ENCODE measurements at regions not wholly inside any gene's neighbourhood (a gene's known extent, or its start where the extent isn't known, plus 50 kb on each side); places are given as distances from the start of the nearest gene placed in this dataset.

DNA sequence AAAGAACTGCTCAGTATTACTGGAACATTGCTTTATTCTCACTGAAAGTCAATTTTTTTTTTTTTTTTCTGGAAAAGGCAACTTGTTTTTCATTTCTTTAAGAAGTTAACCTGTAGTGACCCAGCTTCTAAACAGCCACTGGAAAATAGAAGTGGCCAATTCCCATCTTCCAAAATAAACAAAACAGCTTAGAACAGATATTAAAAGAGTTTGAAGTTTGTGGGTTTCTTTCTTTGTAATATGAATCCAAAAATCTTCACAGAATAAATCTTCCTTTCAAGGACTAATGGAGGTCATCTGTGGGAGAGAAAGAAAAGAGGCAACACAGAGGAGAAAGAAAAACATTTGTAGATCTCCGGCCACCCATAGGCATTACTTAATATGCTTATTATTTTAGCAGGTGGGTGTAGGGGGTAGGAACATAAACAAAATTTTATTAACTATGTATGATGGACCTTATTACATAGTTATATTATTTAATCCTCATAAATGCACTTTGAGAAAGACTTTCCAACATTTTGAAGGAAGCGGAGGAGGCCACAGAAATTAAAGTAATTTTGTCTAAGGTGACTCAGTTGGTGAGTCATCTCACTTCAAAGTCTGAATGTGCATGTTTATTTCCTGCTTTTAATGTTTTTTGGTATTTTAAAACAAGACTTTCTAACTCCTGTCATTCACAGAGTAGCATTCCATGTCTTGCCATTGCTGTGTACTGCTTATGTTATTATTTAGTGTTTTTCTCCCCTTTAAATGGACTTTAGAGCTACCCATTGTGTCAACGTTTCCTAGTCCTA is 1791.8 kb upstream of the WWC1 start:
- DNase-seq = no peak

DNA sequence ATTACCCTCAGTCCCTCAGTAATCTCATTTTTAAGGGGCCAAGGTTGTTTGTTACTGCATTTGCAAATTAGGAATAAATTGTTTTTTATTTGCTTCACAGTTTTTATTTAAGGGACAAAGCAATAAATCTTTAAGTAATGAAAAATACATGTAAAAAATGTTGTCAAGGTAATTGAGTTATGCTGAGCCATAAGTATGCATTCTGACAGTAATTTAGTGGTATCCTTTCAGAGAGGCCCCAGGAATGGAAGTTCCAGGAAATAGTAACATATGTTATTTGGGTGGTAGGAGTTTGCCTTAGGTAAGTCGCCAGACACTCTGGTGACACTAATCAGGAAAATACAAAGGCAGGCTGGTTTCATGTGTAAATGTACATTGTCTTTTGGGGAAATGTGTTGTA is 1787.9 kb upstream of the WWC1 start:
- DNase-seq = no peak

DNA sequence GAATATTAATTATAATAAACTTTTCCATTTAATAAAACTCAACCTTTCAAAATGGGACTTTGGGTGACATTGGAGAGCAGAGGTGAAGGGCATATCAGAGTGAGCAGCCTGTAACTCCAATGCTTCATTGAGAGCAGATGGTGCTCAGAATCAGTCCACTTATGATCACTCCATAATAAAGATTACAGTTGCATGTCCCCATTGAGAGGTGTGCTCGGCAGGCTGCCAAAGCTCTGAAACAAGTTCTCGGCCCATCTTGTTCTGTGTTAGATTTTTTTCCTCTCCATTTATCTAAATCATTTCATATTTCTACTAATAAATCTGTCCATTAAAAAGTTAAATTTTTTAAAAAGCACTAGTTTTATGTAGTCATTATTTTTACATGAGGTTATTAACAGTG is 1786.4 kb upstream of the WWC1 start:
- no peak for DNase-seq

DNA sequence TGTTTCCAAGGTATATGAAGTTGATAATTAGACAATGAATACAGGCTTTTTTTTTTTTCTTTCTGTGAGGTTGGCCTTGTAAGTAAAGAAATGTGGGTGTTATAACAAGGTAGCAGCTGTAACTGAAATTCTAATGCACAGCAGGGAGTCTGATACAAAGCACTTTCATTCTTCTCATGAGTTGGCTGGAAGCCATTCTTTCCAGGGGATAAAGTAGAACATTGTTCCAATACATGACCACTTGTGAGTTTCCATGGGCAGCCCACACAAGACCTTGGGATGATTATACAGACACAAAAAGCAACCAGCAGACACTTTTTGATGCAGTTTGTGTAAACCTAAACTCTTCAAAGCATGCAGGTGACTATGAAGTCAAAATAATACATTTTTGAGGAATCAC is 1785.9 kb upstream of the WWC1 start:
- DNase-seq = no peak

DNA sequence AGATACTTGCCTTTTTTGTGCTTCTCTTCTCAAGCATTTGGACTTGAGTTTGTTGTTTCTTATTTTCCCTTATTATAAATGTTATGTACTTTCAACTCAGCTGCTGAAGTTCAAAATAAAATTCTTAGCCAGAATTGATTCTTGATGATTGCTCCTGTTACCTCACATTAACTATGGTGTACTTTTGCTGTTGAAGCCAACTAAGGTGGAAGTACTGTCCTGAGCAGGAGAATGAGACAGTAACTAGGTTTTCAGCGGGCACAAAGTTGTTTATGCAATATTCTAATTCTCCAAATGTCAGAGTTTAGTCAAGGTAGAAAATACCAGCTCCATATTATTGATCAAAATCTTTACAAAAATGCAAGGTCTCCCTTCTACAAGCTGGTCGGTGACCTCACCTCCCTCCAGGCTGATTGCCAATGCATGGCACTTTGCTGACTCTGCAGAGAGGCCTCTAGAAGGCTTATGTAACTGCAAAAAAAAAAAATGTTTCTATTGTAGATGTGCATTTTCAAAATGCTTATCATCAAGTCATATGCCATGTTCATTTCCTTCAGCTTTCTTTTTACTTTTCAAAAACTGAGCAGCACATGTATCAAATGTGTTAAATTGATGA is 1783.5 kb upstream of the WWC1 start:
- DNase-seq = no peak

DNA sequence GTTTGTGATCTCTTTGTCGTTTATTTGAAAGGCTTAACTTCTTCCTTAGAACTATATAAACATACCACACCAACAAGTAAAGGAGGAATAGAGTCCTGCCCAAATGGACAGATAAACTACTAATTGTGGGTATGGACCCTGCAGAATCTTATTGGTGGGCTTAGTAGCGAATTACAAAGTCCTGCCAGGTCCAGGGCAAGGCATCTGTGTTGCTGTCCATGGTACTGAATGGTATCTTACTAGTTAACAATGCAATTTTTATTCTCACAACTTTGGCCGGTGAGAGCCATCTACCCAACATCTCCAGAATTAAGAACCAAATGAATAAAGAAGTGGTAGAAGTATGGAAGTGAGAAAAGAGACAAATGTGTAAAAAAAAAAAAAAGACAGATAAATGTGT is 1782.4 kb upstream of the WWC1 start:
- DNase-seq = no peak

DNA sequence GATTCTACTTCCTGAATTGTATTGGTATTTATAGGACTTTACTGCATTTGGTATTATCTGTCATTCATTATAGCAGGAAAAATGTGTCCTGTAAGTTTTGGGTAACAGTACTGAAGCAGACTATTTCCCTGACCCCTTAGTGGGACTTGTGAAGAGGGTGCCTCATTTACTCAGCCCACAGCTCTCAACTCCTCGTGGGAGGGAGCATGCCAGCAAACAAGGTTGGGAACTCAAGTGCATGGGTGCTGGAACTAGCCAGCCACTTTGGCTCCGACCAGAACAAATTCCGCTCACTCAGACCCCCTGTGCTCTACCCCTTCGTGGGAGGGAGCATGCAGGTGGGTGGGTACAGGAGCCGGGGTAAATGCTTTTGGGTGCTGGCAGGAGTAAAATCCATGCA is 1773.5 kb upstream of the WWC1 start:
- DNase-seq = no peak

DNA sequence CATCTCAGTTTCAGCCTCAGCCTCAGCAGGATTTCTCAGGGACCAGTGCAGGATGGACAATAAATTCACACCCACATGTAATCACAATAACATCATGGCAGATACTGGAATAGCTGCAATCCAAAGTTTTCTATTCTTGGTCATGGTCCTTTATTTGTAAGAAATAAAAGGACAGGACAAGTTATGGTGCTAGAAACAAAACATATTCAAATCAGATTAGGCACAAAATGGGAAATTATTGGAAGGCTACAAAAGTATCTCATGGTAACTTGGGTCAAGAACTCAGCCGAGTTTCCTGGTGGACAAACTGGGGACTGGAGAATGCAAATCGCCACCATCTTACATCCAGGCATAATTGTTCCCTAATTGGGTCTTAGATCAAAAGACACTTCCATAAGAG is 1768.2 kb upstream of the WWC1 start:
- no peak for DNase-seq

DNA sequence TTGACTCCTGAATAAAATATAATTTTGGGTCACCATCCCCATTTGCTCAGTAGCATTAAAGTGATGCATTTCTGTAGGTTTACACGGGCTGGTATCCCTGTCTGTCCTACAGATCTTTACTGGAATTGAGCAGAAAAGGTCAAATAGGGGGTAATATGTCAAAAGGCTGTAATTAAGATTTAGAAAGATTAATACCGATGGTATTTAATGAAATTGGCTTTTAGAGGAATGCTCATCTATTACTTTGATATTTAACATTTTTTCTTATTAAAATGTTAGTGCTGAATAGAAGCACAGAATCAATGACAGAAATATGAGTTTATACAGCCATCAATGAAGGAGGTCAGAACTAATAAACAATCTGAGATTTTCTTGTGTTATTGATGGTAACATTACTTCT is 1762.2 kb upstream of the WWC1 start:
- DNase-seq = no peak

DNA sequence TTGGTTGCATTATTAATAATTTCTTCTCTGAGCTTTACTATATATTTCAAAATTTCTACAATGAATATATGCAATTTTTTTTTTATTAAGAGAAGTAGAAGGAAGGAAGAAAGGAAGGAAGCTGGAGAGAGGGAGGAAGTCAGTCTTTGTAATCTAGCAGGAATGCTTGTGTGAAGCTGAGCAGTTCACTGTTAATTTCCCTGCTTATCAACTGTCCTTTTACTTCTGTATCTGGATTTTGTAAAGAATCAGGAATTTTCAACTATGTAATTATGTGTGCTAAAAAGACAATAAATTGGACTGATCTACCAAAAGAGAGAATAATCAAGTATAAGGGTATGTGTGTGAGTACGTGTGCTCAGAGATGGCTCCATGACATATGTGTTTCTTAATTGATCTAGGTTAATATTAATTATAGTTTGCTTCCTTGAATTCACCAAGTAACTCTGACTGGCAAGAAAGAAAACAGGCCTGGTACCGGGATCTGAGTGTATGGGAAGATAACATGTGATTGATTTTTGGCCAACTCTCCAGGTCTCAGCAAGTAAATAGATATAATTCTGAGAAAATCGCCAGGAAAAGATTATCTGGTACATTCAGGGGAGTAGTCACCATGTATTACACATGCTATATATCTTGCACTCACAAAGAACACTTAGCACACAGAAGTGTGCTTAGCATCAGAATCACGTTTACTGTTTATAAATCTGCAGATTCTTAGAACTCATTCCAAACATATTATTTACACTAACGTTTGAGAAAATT is 1758.8 kb upstream of the WWC1 start:
- no peak for DNase-seq

DNA sequence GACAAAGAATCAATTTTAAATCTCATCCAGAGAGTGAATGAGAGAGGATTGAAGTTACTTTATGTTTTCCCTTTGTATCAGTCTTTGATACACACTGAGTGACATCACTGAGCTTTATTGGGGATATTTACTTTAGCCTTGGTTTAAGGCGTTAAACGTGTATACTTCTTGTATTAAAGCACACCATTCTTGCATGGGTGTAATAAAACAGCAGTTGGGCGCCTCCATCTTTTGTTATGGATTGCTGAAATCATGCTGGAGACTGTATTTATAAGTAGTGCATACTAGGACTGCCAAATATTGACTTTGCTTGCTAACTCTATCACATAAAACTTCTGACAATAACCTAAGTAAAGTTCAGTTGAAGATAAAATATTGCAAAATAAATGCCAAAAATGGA is 1755.8 kb upstream of the WWC1 start:
- no peak for DNase-seq

DNA sequence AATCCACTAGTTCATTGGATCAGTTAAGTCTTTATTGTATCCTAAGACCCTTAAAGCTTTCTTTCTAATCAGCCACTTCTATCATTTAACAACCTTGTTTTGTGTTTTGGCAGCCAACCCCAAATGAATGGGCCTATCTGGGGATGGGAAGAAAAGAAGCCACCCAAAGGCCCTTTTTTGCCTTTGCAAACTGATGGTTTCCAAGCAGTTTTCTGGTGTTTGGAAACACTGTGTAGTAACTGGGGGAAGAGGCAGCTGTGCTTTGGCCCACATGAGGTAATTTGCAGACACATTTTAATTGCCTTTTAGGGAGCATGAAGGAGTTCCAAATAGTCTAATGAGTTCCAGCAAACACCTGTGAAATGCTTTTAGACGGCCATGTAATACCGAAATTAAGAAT is 1751.3 kb upstream of the WWC1 start:
- DNase-seq = no peak

DNA sequence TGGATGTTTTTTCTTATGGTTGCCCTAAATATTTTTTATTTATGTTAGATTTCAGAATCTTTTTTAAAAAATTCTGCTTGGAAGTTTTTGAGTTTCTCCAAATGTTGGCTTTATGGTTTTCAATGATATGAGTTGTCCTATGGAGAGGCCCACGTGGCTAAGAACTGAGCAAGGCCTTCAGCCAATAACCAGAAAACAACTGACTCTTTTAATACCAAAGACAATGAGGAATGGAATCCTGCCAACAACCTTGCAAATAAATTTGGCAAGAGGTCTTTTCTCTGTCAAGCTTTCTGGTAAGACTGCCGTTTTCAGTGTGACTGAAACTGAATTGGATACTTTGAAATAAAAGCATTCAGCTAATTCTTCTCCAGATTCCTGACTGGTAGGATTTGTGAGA is 1740.1 kb upstream of the WWC1 start:
- DNase-seq = no peak

DNA sequence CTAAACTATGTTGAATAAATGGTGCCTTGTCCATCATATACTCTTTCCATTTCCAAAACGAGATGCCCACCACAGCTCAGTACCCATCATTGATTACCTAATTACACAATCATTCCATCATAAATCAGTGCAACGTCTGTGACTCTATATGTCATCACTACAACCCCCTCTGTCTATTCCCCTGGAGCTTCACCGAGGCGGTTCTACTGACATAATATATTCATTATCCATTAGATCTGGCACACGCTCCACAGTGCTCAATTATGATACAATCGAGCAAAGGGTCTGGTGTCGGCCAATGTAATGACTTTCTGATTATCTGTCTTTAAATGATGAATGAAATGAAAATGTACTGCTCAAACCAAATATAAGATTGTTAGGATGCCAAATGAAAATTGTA is 1737.7 kb upstream of the WWC1 start:
- no peak for DNase-seq

DNA sequence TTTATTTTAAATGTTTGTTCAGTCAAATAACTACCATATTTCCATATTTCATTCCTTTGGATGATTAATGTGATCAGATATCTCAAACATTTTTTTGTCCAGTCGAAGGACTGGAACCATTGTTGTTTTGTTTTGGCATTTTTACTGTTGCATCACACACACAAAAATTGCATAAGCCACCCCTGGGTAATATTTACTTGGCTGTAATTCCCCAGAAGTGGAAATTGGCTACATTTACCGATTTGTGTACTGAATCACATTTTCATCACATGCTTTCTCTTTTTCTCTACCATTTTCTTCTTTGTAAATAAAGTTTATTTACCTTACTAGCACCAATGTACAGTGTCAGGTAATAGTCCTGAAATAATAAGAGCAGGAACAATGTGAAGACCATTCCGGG is 1729.7 kb upstream of the WWC1 start:
- DNase-seq = no peak

DNA sequence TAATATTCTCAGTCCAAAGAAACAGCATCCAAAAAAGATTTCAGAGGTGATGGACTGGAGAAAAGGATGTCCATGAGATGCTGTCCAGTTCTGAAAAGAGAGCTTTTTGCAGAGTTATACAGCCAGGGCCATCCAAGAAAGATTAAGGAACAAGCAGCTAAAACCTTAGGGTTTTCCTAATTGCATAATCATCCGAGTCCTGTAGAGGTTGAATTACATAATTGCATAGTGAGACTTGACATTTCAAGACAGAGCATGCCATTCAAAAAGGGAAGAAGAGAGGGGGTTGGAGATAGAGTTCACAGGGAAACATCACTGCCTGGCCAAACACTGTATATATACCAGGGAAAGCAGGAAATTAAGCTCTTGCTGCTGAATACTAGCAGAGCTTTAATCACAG is 1729.2 kb upstream of the WWC1 start:
- DNase-seq = no peak

DNA sequence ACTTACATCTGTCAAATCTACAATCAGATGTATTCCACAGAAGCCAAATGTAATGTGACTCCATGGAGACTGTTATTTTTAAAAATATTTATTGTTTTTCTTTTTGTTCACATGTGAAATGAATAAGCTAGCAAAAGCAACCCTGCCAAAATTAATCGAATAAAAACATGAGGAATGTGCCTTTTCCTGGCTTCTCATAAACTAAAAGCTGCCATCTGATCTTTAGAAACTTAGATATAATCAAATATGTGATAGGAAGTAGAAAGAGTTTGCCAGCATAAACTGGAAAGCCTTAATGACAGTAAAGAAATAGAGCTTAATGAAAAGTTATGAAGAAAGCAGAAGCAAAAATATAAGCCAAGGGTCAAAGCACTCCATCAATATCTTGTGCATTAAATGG is 1724.7 kb upstream of the WWC1 start:
- DNase-seq = no peak

DNA sequence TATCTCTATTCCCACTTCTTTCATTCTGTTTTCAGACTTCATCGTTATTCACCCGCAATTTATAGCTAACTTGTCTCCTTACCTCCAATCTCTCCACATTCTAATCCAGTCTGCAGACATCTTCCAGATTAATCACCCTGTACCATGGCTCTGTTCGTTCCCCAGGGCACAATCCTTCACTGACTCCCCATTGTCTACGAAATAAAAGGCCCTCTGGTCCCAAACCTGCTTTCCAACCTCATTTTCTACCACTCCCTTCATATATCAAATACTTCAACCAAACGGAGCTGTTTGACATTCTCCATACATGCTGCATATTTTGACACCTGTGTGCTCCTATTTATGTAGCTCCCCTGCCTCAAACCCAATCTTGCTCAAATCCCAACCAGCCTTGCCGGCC is 1720.6 kb upstream of the WWC1 start:
- no peak for DNase-seq

DNA sequence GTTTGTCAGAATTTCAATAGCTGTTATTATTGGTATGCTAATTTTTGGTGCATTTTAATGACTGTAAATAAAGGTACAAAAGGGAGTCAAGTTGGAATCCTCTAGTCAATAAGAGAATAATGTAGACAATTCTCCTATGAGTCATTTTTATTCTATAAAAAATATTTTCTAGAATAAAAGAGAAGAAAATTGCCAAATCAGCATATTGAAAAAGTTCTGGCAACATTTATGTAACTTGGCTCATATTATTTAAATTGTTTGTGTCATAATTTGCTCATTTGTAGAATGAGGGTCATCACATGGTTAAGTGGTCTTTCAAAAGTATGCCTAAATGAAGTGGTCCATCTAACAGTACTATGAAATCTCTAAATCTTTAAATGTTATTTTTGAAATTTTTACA is 1719.8 kb upstream of the WWC1 start:
- no peak for DNase-seq

DNA sequence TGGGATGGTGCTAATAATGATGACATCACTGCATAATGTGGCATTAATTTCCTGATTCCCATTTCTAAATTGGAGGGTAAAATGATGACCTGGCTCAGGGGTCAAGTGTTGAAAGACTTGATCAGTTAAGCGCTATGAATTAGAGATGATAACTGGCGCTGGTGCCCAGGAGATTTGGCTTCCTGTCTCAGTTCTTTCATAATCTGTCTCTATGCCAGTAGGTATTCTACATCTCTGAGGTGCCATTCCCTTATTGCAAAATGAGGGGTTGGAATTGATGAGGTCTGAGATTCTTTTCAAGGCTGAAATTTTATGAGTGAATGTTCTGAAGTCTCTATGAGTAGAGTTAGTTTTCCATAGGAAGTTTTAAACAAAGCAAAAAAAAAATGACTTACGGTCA is 1715.1 kb upstream of the WWC1 start:
- DNase-seq = no peak

DNA sequence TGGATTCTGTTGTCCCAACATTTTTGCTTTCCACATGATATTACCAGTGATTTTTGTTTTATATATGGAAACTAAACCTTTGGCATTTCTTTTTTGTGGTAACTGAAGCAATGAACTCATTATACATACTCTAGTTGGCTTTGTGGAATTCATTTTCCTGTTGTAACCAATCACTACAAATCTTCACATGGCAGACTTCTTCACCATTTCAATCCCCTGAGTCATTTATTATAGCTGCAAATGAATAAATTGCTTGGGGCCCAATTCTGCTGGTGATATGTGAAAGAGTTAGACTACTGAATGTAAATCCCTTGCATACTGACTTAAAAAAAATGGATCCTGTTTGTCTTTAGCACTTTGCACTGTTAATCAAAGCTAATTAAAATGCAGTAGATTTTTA is 1709.6 kb upstream of the WWC1 start:
- DNase-seq = no peak

DNA sequence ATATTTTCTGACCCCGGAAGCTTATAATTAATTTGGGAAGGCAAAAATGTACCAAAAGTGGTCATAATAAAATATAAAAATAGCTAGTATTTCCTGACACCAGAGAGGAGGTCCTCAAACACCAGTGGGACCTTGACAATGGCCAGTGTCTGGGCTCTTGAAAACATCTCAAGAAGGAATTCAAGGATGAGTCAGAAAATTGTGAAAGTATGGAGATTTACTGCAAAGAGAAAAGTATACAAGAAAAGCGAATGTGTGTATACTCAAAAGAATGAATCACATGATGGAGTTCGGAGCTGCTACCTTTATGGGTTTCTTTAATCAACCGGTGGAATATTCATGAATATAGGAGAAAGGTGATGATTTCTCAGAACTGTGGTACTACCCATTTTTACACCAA is 1709.0 kb upstream of the WWC1 start:
- DNase-seq = no peak

DNA sequence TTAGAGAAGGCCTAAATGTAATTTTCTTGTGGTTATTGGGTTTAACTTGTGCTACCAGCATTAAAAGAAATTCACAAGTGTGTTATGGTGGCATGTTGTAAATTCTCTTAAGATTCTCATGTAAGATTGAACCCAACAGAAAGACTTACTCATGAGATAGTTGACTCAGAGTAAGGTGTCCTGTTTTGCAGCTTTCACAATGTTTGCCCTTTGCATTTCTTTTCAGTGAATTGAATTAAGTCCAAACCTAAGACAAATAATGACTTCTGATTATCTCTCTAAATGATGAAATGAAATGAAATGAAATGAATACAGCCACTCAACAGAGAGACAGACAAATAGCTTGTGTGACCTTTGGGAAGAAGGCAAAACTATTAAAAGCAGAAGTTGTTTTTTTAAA is 1696.9 kb upstream of the WWC1 start:
- no peak for DNase-seq

DNA sequence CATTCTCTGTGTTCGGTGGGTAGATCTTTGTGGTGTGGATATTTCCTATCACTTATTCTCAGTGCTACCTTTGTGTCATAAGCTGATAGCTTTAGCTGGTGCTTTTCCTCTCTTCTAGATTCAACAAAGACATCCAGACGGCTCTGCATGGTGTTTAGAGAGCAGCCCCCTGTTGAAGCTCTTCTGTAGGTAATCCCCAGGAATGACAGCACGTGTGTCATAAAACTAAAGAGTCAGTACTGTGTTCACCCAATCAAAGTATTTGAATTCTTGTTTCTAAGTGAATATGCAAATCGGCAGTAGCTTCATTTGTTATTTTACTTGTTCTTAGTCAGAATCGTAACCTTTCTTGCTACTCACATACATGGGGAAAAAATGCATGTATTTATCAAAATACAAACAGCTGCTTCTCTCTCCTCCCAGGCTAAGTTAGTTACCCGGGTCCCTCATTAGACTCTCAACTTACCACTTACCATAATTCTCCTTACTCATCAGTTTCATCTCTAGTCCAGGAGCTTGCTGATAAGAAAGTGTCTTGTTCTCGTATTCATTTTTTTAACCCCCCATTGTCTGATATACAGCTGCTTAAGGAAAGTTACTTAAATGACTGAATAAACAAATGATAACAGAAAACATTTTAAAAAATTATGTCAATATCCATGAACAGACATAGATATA is 1696.0 kb upstream of the WWC1 start:
- no peak for DNase-seq
